NCI-H1092 (cell line): ENCODE measurements at regions not wholly inside any gene's neighbourhood (a gene's known extent, or its start where the extent isn't known, plus 50 kb on each side); places are given as distances from the start of the nearest gene placed in this dataset.
"Not testable (repeated sequence)": the region's sequence is repeated elsewhere in the genome, so short reads cannot be mapped to it uniquely, and the experiment has no call there.

ENCODE experiments used
- DNase-seq: peaks from one replicate; lab custom pipeline; 2025; lab: John Stamatoyannopoulos, UW

- DNase-seq: no peak
Measured at GRCh38 chr2:118613737-118614136, 233.7 kb downstream of the EN1 start.

DNA sequence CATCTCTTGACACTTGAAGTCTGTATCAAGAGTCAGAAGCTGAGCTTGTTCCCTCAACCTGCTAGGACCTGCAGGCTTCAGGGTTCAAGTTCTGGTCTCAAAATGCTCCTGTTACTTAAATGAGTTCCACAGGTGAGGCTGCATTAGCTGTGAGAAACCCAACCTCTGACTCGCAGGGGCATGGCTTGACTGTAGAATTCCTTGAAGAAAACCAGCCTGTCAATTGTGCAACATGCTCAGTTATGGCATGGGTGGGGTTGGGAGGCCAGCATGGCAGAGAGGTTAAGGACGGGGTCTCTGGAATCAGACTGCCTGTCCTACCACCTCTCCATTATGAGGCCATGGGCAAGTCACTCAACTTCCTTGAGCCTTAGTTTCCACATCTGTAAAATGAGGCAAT lies 235.8 kb downstream of the EN1 start:
- DNase-seq: no peak

GRCh38 chr2:118609138-118609537 lies 238.3 kb downstream of the EN1 start:
- DNase-seq: no peak

DNA sequence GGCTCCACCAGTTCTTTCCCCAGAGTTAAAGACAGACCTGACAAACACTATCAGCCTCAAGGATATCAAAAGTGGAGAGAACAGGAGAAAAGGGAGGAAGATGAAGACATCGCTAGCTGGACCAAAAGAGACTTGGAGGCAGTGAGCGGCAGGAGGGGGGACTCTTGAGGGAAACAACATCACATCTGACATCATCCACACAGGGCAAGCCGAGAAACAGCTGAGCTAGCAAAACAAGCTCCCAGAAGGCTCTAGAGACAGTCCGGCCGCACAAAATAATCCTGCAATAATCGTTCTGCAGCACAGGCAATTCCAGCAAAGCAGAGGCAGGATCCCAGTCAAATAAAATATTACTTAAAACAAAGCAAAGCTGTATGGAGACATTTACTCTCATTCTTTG lies 239.8 kb downstream of the EN1 start:
- no peak for DNase-seq

DNA sequence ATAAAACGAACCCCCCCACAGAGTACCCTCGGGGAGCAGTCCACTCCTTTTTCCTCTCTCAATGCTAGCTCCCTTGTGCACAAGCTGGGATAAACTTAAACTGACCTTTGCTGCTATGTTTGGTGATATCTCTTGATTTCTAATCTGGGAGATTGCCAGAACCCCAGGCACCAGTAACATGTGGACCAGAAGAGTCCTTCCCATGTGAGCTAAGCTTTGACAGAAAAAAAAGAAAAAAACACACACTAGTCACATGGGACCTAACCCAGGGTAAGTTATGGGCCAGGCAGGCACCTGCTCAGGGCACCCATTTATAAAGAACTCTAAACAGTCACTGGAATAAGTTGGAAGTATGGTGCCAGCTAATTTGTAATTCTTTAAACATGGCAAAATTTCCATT lies 242.6 kb downstream of the EN1 start:
- no peak for DNase-seq

GRCh38 chr2:118604371-118604770 lies 243.1 kb downstream of the EN1 start:
- no peak for DNase-seq

GRCh38 chr2:118599141-118599540 lies 248.3 kb downstream of the EN1 start:
- no peak for DNase-seq

DNA sequence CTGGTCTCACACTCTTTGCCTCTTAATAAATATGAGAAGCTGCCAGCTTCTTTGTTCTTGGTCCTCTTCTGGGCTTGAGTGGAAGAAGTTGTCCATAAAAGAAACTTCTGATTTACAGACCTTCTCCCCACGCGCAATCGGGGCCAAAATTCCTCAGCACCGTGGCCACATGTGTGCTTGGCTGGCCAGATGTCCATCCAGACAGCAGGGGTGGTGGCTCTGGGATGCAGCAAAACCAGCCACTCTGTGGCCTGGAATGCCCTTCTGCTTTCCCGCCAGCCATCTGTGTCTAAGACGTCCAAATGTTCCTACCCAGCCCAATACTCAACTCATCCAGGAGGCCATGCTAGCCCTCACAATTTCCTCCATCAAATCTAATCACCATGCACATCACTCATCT lies 250.8 kb downstream of the EN1 start:
- no peak for DNase-seq

- DNase-seq: no peak
Measured at GRCh38 chr2:118593257-118593656, 254.2 kb downstream of the EN1 start.

- DNase-seq: no peak
Measured at GRCh38 chr2:118591223-118591622, 256.2 kb downstream of the EN1 start.

DNA sequence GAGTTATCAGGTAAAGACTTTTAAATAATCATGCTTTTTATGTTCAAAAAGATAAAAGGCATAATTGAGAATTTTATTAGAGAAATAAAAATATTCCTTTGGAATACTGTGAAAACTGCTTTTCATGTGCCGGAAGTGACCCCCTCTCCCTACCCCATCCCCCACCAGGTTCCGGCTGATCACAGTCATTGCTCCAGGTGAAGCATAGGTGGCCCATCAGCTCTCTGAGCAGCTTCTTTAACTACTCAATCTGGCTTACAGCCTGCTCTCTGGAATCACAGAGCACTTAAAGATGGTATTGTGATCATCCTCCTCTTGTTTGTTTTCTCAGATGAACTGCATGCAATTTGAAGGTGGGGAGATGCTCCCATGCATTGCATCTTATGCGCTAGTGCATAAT lies 257.7 kb downstream of the EN1 start:
- no peak for DNase-seq

- DNase-seq: no peak
Measured at GRCh38 chr2:118588850-118589249, 258.6 kb downstream of the EN1 start.

- DNase-seq: no peak
Measured at GRCh38 chr2:118586312-118586711, 261.1 kb downstream of the EN1 start.

DNA sequence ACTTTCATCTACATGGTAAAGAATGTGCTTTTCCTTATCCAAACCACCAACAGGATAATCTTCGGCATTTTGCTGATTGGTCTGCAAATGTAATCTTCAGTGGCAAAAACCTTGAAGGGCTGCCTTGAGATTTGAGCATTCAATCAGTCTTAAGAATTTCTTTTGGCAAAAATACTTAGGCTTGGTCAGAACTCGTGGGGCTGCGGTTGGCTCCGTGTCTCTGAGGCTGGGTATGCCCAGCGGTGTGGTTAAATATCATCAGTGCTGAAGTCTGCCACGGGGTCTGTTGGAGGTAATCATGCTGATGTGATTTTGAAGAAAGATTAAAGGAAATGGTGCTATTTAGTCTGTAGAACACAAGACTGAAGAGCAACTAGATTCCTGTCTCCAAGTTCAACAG lies 262.6 kb downstream of the EN1 start:
- no peak for DNase-seq

DNA sequence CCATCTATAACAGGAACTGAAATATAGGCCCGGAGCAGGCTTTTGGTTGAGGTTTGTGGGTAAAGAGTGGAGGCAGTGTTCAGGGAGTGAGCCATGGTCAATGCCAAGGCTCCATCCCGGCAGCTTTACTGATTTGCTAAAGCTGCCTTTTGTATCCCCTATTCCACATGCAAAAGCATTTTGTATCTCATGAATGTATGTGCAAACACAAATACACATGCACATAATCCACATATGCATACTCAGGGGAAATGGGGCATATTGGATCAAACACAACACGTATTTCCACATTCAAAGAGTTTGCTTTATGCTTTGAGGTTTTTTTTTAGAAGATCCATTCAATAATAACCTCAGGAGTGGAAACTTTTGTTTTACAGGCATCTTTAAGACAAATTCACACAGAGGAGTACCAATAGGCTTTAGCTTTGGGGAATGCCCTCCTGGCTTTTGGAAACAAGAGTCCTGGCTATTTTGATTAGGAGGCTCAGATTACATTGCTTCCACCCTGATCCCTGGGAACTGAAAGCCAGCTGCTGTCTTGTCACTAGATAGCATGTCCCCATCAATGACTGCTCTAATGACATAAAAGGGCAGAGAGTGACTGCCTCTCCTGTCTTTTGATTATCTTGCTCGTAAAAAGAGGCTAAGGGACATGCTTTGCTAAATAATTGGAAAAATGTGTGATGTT lies 263.2 kb downstream of the EN1 start:
- DNase-seq: no peak

- no peak for DNase-seq
Measured at GRCh38 chr2:118582058-118582457, 265.4 kb downstream of the EN1 start.

DNA sequence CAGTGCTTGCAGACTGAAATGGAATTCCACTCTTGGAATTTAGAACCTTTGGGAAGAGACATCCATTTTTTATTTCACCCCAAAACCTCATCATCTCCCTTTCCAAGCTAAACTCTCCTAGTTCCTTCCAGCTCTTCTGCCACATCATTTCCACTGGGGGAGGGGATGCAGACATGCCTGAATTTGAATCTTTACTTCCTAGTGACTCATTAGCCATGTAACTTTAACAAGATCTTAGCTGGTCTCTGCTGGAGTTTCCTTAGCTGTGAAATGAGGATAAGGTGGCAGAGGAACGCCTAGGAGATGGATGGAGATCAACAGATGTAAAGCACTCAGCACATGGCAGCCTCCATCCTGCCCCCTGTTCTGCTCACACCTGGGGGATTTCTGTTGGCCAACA lies 266.8 kb downstream of the EN1 start:
- no peak for DNase-seq

DNA sequence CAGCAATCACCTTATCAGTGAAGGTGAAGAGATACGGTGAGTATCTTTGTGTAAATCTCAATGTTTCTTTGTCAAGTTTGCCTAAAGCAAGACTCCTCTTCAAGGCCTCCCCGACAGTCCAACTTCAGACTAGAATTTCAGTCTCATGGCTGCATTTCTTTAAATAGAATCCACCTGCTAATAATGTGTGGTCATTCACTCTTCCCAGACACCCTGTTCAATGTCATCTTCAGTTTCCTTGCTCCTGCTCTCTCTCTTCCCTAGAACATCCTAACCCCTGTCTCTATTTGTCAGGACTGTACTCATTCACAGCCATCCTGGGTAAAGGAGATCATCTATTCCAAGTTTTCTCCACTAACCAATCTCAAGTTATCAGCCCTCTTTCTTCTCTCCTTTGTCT lies 267.3 kb downstream of the EN1 start:
- no peak for DNase-seq

DNA sequence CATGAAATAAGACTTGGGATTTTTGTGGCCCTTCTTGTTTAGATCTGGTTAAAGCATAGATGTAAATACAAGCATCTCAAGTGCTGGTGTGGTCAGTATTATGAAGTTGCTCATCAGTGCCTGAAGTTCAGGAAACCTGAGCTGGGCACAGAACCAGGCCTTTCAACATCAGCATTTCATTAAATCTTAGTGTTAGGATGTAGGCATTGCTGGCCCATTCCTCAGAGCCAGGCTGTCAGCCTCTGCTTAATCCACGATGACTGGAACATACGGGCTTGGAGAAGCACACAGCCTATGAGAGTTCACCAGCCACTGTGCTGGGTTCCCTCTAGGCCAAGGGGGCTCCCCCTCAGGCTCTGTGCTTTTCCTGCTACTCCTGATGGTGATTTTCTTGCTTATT lies 270.2 kb downstream of the EN1 start:
- no peak for DNase-seq

DNA sequence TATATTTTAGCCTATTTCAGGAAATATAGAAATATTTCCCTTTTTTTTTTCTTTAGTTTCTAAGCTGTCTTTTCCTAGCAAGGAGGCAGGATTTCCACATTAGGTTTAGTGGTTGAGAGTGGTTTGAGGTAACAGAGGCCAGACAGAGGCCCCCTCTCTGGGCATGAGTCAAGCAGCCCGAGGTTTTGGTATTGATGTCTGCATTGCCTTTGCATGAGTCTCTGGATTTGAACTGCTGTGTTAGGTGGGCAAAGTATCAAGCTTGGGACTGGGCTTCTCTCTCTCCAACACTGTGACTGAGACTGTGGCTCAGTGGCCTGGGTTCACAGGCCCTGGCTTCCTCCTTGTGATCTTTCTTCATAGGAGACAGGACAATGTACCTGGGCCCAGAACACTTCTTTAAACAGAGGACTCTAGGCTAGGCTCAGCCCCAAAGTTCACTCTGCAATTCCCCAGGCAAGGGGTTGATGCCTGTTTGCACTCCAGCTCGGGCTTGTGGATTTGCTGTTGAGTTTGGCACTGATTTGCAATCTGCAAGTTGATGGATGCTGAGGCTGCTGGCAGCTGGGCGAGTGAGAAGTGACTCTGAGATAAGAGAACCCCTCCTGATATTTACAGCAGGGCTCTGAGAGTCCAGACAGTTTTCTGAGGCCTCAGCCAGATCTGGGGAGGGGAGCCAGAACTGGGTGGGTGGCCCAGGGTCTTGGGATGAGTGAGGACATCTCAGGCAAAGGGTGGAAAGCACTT lies 271.2 kb downstream of the EN1 start:
- DNase-seq: no peak

DNA sequence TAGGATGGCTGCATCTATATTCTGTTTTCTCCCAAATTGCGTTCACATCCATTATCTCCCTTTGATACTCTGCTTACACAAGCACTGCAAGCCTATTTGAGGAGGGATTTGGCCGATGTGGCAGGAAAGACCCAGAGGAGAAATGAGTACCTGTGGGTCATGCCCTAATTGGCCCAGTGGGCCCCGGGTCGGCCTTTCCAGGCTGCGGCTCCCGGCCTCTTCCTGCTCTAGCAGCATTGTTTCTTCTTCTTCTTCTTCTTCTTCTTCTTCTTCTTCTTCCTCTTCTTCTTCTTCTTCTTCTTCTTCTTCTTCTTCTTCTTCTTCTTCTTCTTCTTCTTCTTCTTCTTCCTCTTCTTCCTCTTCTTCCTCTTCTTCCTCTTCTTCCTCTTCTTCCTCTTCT lies 275.1 kb downstream of the EN1 start:
- not testable (repeated sequence) for DNase-seq

DNA sequence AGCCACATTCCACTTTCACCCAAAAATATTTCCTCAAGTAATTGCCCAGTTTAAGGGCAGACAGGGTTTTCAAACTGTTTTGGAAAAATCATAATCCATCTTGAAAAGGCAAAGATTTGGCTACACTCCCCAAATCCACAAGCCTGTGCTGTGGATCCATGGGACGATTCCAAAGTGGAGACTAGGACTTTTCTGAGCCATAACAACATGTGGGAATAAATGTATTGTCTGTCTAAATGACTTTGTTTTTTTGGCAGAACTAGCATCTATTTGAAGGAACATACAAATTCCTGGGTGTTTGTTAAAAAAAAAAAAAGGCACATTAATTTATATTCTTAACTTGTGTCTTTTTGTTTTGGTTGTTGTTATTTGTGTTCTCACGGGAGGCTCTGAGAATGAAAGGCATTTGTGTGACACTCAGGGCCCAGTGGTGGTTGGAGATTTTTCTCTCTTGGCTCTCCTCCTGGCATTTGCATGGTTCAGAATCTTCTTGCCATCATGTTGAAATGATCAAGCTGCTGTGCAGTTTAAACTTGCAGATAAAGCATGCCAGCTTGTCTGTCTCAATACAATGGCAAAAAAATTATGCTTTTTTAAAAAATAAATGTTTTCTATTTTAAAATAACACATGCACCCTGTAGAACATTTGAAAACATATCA lies 277.4 kb downstream of the EN1 start:
- DNase-seq: no peak

DNA sequence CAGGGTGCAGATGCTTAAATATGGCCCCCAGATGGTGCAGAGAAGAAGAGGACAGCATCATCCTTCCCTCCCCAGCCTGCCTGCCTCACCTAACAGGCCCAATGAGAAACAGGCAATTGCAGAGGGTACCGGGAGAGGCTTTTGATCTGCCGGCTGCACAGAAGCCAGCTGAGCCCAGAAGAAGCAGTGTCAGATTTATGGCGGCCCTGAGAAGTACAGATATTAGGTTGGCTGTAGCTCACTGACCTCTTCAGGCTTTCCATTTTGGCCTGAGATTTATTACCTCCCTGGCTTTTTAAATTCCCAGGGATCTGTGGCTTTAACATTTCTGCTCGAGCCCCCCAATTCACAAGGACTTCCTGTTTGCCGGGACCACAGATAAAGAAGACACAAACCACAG lies 278.7 kb downstream of the EN1 start:
- DNase-seq: no peak
